GM19467 (cell line): ENCODE measurements at regions not wholly inside any gene's neighbourhood (a gene's known extent, or its start where the extent isn't known, plus 50 kb on each side); places are given as distances from the start of the nearest gene placed in this dataset.

ENCODE experiments used
- ATAC-seq: cut with Tn5 transposase; IDR thresholded peaks from one replicate; pipeline ENCODE4 v1.9.1; 2021; ENCODE audit warnings: mild to moderate bottlenecking, moderate library complexity; ENCODE audit not compliant: unreplicated experiment

- no peak for ATAC-seq
Observed at GRCh38 chr6:47151232-47151898, 109.2 kb upstream of the ADGRF1 start.

- no peak for ATAC-seq
Observed at GRCh38 chr6:47149554-47149953, 107.4 kb upstream of the ADGRF1 start.

GRCh38 chr6:47149066-47149465 is 106.9 kb upstream of the ADGRF1 start:
- no peak for ATAC-seq

- ATAC-seq: no peak
Observed at GRCh38 chr6:47147836-47148344, 105.8 kb upstream of the ADGRF1 start.

- no peak for ATAC-seq
Observed at GRCh38 chr6:47147175-47147727, 105.1 kb upstream of the ADGRF1 start.

- no peak for ATAC-seq
Observed at GRCh38 chr6:47146431-47147174, 104.5 kb upstream of the ADGRF1 start.

- ATAC-seq: no peak
Observed at GRCh38 chr6:47145212-47145611, 103.1 kb upstream of the ADGRF1 start.

- ATAC-seq: no peak
Observed at GRCh38 chr6:47144306-47144705, 102.2 kb upstream of the ADGRF1 start.

- ATAC-seq: no peak
Observed at GRCh38 chr6:47141963-47142362, 99.8 kb upstream of the ADGRF1 start.

- no peak for ATAC-seq
Observed at GRCh38 chr6:47141171-47141570, 99.0 kb upstream of the ADGRF1 start.

- no peak for ATAC-seq
Observed at GRCh38 chr6:47138046-47138445, 95.9 kb upstream of the ADGRF1 start.

GRCh38 chr6:47137073-47137472 is 94.9 kb upstream of the ADGRF1 start:
- ATAC-seq: no peak

- ATAC-seq: no peak
Observed at GRCh38 chr6:47135772-47136171, 93.6 kb upstream of the ADGRF1 start.

- ATAC-seq: no peak
Observed at GRCh38 chr6:47134476-47135189, 92.5 kb upstream of the ADGRF1 start.

- no peak for ATAC-seq
Observed at GRCh38 chr6:47133230-47134000, 91.3 kb upstream of the ADGRF1 start.

- no peak for ATAC-seq
Observed at GRCh38 chr6:47132724-47133123, 90.6 kb upstream of the ADGRF1 start.

- no peak for ATAC-seq
Observed at GRCh38 chr6:47131773-47132172, 89.6 kb upstream of the ADGRF1 start.

- ATAC-seq: no peak
Observed at GRCh38 chr6:47130086-47130485, 88.0 kb upstream of the ADGRF1 start.

GRCh38 chr6:47129129-47129528 is 87.0 kb upstream of the ADGRF1 start:
- ATAC-seq: no peak

- ATAC-seq: no peak
Observed at GRCh38 chr6:47126647-47127391, 84.7 kb upstream of the ADGRF1 start.
